T-helper 1 cell treated with Interleukin-12 subunit alpha and Interleukin-12 subunit beta and Interleukin-4 antibody, amounts not matched to agents 30 μg/mL and 1 μg/mL, for 36 hours (primary cell): ENCODE measurements at regions not wholly inside any gene's neighbourhood (a gene's known extent, or its start where the extent isn't known, plus 50 kb on each side); places are given as distances from the start of the nearest gene placed in this dataset.

Experiments used
- H3K27ac Mint-ChIP-seq: one replicate; pipeline ENCODE4 v1.8.0; 2021; ENCODE audit warnings: mild to moderate bottlenecking, mixed read lengths
- H3K27me3 Mint-ChIP-seq: one replicate; pipeline ENCODE4 v1.8.0; 2021; ENCODE audit warnings: low read depth, mixed read lengths
- H3K36me3 Mint-ChIP-seq: one replicate; pipeline ENCODE4 v1.8.0; 2021; ENCODE audit warnings: low read depth, mixed read lengths
- H3K4me1 Mint-ChIP-seq: one replicate; pipeline ENCODE4 v1.8.0; 2021; ENCODE audit warnings: low read depth, mixed read lengths
- H3K4me3 Mint-ChIP-seq: one replicate; pipeline ENCODE4 v1.8.0; 2021; ENCODE audit warnings: mild to moderate bottlenecking, moderate library complexity, mixed read lengths
- H3K9me3 Mint-ChIP-seq: one replicate; pipeline ENCODE4 v1.8.0; 2021; ENCODE audit warnings: mixed read lengths

- no peaks in the 10 kb centered on the region for H3K36me3 Mint-ChIP-seq
- H3K4me3 Mint-ChIP-seq, result no peak overlapping the region
- H3K27ac Mint-ChIP-seq, result no peak overlapping the region
- no peaks in the 10 kb centered on the region for H3K9me3 Mint-ChIP-seq
- no peaks in the 10 kb centered on the region for H3K27me3 Mint-ChIP-seq
- no peaks in the 10 kb centered on the region for H3K4me1 Mint-ChIP-seq
Observed at GRCh38 chr3:124168271-124168670, 176.3 kb upstream of the ROPN1 start.

GRCh38 chr3:124172283-124172682, 180.4 kb upstream of the ROPN1 start:
- no peaks in the 10 kb centered on the region for H3K36me3 Mint-ChIP-seq
- H3K27me3 Mint-ChIP-seq, result no peaks in the 10 kb centered on the region
- H3K4me3 Mint-ChIP-seq, result no peak overlapping the region

GRCh38 chr3:124172816-124173215, 180.9 kb upstream of the ROPN1 start:
- Mint-ChIP-seq H3K27me3 (no peaks in the 10 kb centered on the region), H3K9me3 (no peaks in the 10 kb centered on the region), H3K4me1 (no peaks in the 10 kb centered on the region), H3K36me3 (no peaks in the 10 kb centered on the region), H3K4me3 (no peak overlapping the region), H3K27ac (no peak overlapping the region)

More at GRCh38 chr3:124172283-124172682, 180.4 kb upstream of the ROPN1 start:
- Mint-ChIP-seq H3K4me1 (no peaks in the 10 kb centered on the region), H3K9me3 (no peaks in the 10 kb centered on the region), H3K27ac (no peak overlapping the region)

GRCh38 chr3:124174476-124174875, 182.6 kb upstream of the ROPN1 start:
- H3K4me1 Mint-ChIP-seq, result no peaks in the 10 kb centered on the region
- H3K27ac Mint-ChIP-seq, result no peak overlapping the region
- no peaks in the 10 kb centered on the region for H3K27me3 Mint-ChIP-seq
- H3K4me3 Mint-ChIP-seq, result no peak overlapping the region
- no peaks in the 10 kb centered on the region for H3K9me3 Mint-ChIP-seq
- no peaks in the 10 kb centered on the region for H3K36me3 Mint-ChIP-seq

- Mint-ChIP-seq H3K36me3 (no peaks in the 10 kb centered on the region), H3K4me3 (no peak overlapping the region), H3K4me1 (no peaks in the 10 kb centered on the region), H3K9me3 (no peaks in the 10 kb centered on the region), H3K27me3 (no peaks in the 10 kb centered on the region), H3K27ac (no peak overlapping the region)
Observed at GRCh38 chr3:124174910-124175874, 183.3 kb upstream of the ROPN1 start.

GRCh38 chr3:124177071-124177470, 185.1 kb upstream of the ROPN1 start:
- Mint-ChIP-seq H3K4me1 (no peaks in the 10 kb centered on the region), H3K27ac (no peak overlapping the region), H3K27me3 (peaks cover 4% of the 10 kb centered on the region), H3K36me3 (no peaks in the 10 kb centered on the region), H3K9me3 (no peaks in the 10 kb centered on the region), H3K4me3 (no peak overlapping the region)

- H3K4me3 Mint-ChIP-seq, result no peak overlapping the region
- no peaks in the 10 kb centered on the region for H3K4me1 Mint-ChIP-seq
- no peaks in the 10 kb centered on the region for H3K9me3 Mint-ChIP-seq
- H3K27me3 Mint-ChIP-seq, result peaks cover 4% of the 10 kb centered on the region
- H3K36me3 Mint-ChIP-seq, result no peaks in the 10 kb centered on the region
- no peak overlapping the region for H3K27ac Mint-ChIP-seq
Observed at GRCh38 chr3:124178531-124178930, 186.6 kb upstream of the ROPN1 start.

- Mint-ChIP-seq H3K27me3 (peaks cover 8% of the 10 kb centered on the region), H3K27ac (no peak overlapping the region), H3K36me3 (no peaks in the 10 kb centered on the region), H3K9me3 (no peaks in the 10 kb centered on the region), H3K4me3 (no peak overlapping the region), H3K4me1 (no peaks in the 10 kb centered on the region)
Observed at GRCh38 chr3:124200407-124200806, 208.5 kb upstream of the ROPN1 start.

GRCh38 chr3:124201226-124201625, 209.3 kb upstream of the ROPN1 start:
- Mint-ChIP-seq H3K9me3 (no peaks in the 10 kb centered on the region), H3K4me1 (no peaks in the 10 kb centered on the region), H3K27ac (no peak overlapping the region), H3K36me3 (no peaks in the 10 kb centered on the region), H3K4me3 (no peak overlapping the region), H3K27me3 (peaks cover 5% of the 10 kb centered on the region)

GRCh38 chr3:124201786-124202185, 209.9 kb upstream of the ROPN1 start:
- H3K4me1 Mint-ChIP-seq, result no peaks in the 10 kb centered on the region
- no peaks in the 10 kb centered on the region for H3K9me3 Mint-ChIP-seq
- no peak overlapping the region for H3K27ac Mint-ChIP-seq
- H3K27me3 Mint-ChIP-seq, result peaks cover 5% of the 10 kb centered on the region
- no peaks in the 10 kb centered on the region for H3K36me3 Mint-ChIP-seq
- H3K4me3 Mint-ChIP-seq, result no peak overlapping the region

GRCh38 chr3:124202754-124203153, 210.8 kb upstream of the ROPN1 start:
- Mint-ChIP-seq H3K4me3 (no peak overlapping the region), H3K9me3 (no peaks in the 10 kb centered on the region), H3K27ac (no peak overlapping the region), H3K4me1 (no peaks in the 10 kb centered on the region), H3K27me3 (peaks cover 5% of the 10 kb centered on the region), H3K36me3 (no peaks in the 10 kb centered on the region)

- no peak overlapping the region for H3K27ac Mint-ChIP-seq
- H3K9me3 Mint-ChIP-seq, result no peaks in the 10 kb centered on the region
- H3K36me3 Mint-ChIP-seq, result no peaks in the 10 kb centered on the region
Observed at GRCh38 chr3:124203292-124203691, 211.4 kb upstream of the ROPN1 start.

GRCh38 chr3:124206225-124207055, 214.5 kb upstream of the ROPN1 start:
- no peaks in the 10 kb centered on the region for H3K9me3 Mint-ChIP-seq
- no peak overlapping the region for H3K4me3 Mint-ChIP-seq
- H3K4me1 Mint-ChIP-seq, result no peaks in the 10 kb centered on the region
- H3K27ac Mint-ChIP-seq, result no peak overlapping the region
- H3K36me3 Mint-ChIP-seq, result no peaks in the 10 kb centered on the region
- H3K27me3 Mint-ChIP-seq, result peaks cover 12% of the 10 kb centered on the region

More at GRCh38 chr3:124203292-124203691, 211.4 kb upstream of the ROPN1 start:
- H3K4me1 Mint-ChIP-seq, result no peaks in the 10 kb centered on the region
- no peak overlapping the region for H3K4me3 Mint-ChIP-seq
- peaks cover 5% of the 10 kb centered on the region for H3K27me3 Mint-ChIP-seq

GRCh38 chr3:124207077-124207476, 215.2 kb upstream of the ROPN1 start:
- no peak overlapping the region for H3K4me3 Mint-ChIP-seq
- no peaks in the 10 kb centered on the region for H3K4me1 Mint-ChIP-seq
- no peaks in the 10 kb centered on the region for H3K9me3 Mint-ChIP-seq
- H3K36me3 Mint-ChIP-seq, result no peaks in the 10 kb centered on the region
- no peak overlapping the region for H3K27ac Mint-ChIP-seq
- H3K27me3 Mint-ChIP-seq, result peaks cover 12% of the 10 kb centered on the region
